Progenitor cell of endocrine pancreas (in vitro differentiated cells): ENCODE measurements at regions not wholly inside any gene's neighbourhood (a gene's known extent, or its start where the extent isn't known, plus 50 kb on each side); places are given as distances from the start of the nearest gene placed in this dataset.

ENCODE experiments used
- DNase-seq: peaks from one replicate; pipeline ENCODE4 v3.0.0; 2021; ENCODE audit warnings: low spot score; ENCODE audit not compliant: unreplicated experiment
- H3K27ac Mint-ChIP-seq: 2 replicates; pipeline ENCODE4 v1.8.0; 2021; ENCODE audit warnings: mild to moderate bottlenecking, moderate library complexity, mixed read lengths
- H3K27me3 Mint-ChIP-seq: 2 replicates; pipeline ENCODE4 v1.8.0; 2021; ENCODE audit warnings: mixed read lengths
- H3K36me3 Mint-ChIP-seq: 2 replicates; pipeline ENCODE4 v1.8.0; 2022; ENCODE audit warnings: mixed read lengths; ENCODE audit not compliant: insufficient read depth
- H3K4me1 Mint-ChIP-seq: 2 replicates; pipeline ENCODE4 v1.8.0; 2021; ENCODE audit warnings: low read depth, mixed read lengths
- H3K4me3 Mint-ChIP-seq: 2 replicates; pipeline ENCODE4 v1.8.0; 2021; ENCODE audit warnings: low read depth, mild to moderate bottlenecking, moderate library complexity, mixed read lengths
- H3K9me3 Mint-ChIP-seq: 2 replicates; pipeline ENCODE4 v1.8.0; 2021; ENCODE audit warnings: low read depth, mixed read lengths
- TF ChIP-seq, protein P1 (sequence below): fragments of 200-600 bp; sonication (generic); IDR thresholded peaks from one replicate; pipeline ENCODE4 v1.5.0; 2021; ENCODE audit warnings: antibody characterized with exemption, mild to moderate bottlenecking; ENCODE audit not compliant: unreplicated experiment

DNA sequence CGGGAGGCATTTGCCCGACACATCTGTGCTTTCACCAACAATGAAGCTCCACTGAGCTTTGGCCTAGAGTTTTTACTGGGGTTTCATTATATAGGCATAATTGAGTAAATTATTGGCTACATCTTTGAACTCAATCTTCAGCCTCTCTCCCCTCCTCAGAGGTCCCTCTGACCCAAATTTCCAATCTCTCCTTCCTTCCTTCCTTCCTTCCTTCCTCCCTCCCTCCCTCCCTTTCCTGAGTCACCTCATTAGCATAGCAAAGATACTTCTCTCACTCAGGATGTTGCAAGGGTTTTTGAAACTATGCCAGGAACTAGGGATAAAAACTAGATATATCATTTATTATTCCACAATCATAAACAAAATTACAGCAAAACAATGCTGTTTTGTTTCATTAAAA is 202.8 kb upstream of the PRNP start:
- Mint-ChIP-seq H3K4me3 (no peak overlapping the region), H3K4me1 (no peaks in the 10 kb centered on the region), H3K9me3 (peaks cover under 1% of the 10 kb centered on the region), H3K36me3 (no peaks in the 10 kb centered on the region), H3K27me3 (no peaks in the 10 kb centered on the region), H3K27ac (no peak overlapping the region)
- no peak for DNase-seq
- TF ChIP-seq, protein P1, sequence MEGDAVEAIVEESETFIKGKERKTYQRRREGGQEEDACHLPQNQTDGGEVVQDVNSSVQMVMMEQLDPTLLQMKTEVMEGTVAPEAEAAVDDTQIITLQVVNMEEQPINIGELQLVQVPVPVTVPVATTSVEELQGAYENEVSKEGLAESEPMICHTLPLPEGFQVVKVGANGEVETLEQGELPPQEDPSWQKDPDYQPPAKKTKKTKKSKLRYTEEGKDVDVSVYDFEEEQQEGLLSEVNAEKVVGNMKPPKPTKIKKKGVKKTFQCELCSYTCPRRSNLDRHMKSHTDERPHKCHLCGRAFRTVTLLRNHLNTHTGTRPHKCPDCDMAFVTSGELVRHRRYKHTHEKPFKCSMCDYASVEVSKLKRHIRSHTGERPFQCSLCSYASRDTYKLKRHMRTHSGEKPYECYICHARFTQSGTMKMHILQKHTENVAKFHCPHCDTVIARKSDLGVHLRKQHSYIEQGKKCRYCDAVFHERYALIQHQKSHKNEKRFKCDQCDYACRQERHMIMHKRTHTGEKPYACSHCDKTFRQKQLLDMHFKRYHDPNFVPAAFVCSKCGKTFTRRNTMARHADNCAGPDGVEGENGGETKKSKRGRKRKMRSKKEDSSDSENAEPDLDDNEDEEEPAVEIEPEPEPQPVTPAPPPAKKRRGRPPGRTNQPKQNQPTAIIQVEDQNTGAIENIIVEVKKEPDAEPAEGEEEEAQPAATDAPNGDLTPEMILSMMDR = no peak

- no peaks in the 10 kb centered on the region for H3K27me3 Mint-ChIP-seq
- H3K27ac Mint-ChIP-seq = no peak overlapping the region
- H3K36me3 Mint-ChIP-seq = no peaks in the 10 kb centered on the region
- TF ChIP-seq, protein P1 = no peak
- peaks cover 7% of the 10 kb centered on the region for H3K4me1 Mint-ChIP-seq
- DNase-seq = no peak
- peaks cover 6% of the 10 kb centered on the region for H3K9me3 Mint-ChIP-seq
- H3K4me3 Mint-ChIP-seq = no peak overlapping the region
These were observed 206.2 kb upstream of the PRNP start for GRCh38 chr20:4480104-4480503.

DNA sequence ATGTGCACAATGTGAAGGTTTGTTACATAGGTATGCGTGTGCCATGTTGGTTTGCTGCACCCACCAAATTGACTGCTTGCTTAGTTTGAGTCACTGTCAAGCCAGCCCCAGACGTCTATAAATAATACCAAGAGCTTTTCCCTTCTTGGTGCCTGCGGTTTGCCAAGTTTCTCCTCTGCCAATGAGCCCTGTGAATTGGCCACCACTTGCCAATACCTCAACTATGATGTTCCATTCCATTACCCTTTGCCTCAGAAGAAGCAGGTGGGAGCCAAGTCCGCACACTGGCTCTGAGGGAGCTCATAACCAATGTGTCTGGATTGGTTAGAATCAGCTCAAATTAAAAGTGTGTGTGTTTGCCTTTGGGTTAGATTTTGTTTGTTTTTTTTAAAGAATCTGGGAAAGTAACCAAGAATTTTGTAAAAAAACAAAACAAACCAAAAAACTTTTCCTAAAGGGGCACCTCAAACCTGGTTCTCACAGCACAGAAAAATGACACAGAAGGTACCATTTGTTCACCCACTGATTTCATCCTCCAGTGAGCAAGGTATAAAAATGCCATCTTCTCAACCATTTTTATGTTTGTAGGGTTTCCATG is 209.3 kb upstream of the PRNP start:
- TF ChIP-seq, protein P1 = no peak
- no peak overlapping the region for H3K27ac Mint-ChIP-seq
- H3K4me3 Mint-ChIP-seq = no peak overlapping the region
- H3K27me3 Mint-ChIP-seq = no peaks in the 10 kb centered on the region
- DNase-seq = no peak
- no peaks in the 10 kb centered on the region for H3K36me3 Mint-ChIP-seq
- peaks cover 7% of the 10 kb centered on the region for H3K4me1 Mint-ChIP-seq
- peaks cover 6% of the 10 kb centered on the region for H3K9me3 Mint-ChIP-seq

- Mint-ChIP-seq H3K4me3 (no peak overlapping the region), H3K36me3 (no peaks in the 10 kb centered on the region), H3K9me3 (peaks cover under 1% of the 10 kb centered on the region), H3K27me3 (no peaks in the 10 kb centered on the region), H3K27ac (no peak overlapping the region), H3K4me1 (peaks cover 7% of the 10 kb centered on the region)
- no peak for DNase-seq
- TF ChIP-seq, protein P1 = no peak
These were observed 213.3 kb upstream of the PRNP start for GRCh38 chr20:4472906-4473305.

DNA sequence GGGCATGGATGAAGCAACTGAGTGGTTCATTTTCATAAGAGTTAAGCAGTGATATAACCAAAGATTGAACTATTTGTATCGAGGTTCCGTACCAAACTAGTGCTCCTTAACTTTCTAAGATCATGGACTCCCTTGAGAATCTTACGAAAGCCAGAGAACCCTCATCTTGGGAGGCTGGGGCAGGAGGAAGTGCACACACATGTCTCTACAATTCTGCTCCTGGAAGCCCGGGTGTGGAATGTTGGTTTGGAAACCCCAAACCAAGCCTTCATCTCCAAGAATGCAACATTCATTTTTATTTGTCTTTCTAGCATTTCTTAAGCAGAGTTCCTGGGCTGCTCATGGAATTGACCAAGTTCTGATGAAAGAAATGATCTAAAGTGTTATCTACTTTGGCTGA is 215.0 kb upstream of the PRNP start:
- Mint-ChIP-seq H3K4me1 (peaks cover 7% of the 10 kb centered on the region), H3K27ac (no peak overlapping the region)
- TF ChIP-seq, protein P1 = no peak

More for the DNA sequence above, 215.0 kb upstream of the PRNP start:
- H3K9me3 Mint-ChIP-seq = no peaks in the 10 kb centered on the region
- H3K27me3 Mint-ChIP-seq = no peaks in the 10 kb centered on the region
- H3K36me3 Mint-ChIP-seq = no peaks in the 10 kb centered on the region
- H3K4me3 Mint-ChIP-seq = no peak overlapping the region
- no peak for DNase-seq
